ENCODE measurements at regions not wholly inside any gene's neighbourhood (a gene's known extent, or its start where the extent isn't known, plus 50 kb on each side); places are given as distances from the start of the nearest gene placed in this dataset.
"Not testable (repeated sequence)": the region's sequence is repeated elsewhere in the genome, so short reads cannot be mapped to it uniquely, and the experiment has no call there.

GRCh38 chr2:59282374-59283057, 1041.4 kb upstream of the FANCL start:
- no peak for DNase-seq (ENCODE audit: low read depth in 3 of 3)

DNA sequence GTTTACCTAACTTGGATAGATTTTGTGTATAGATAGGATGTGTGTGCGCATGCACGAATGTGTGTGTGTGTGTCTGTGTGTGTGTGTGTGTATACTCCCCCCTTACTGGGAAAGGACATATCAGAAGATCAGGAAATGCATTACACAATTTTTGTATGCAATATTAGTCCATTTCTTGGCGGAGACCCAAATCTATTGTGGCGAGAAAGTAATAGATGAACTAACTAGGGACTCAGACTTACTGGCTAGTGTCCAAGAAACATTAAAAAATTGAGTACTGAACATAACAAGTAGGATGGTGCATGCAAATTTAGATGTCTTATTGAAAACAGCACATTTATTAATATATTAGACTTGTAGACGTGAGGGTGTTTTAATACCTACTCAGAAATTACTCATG, 1036.5 kb upstream of the FANCL start:
- no peak for DNase-seq (ENCODE audit: low read depth in 3 of 3)

- no peak for DNase-seq (ENCODE audit: low read depth in 3 of 3)
Observed at GRCh38 chr2:59276917-59277316, 1035.8 kb upstream of the FANCL start.

GRCh38 chr2:59276033-59276432, 1034.9 kb upstream of the FANCL start:
- no peak for DNase-seq (ENCODE audit: low read depth in 3 of 3)

DNA sequence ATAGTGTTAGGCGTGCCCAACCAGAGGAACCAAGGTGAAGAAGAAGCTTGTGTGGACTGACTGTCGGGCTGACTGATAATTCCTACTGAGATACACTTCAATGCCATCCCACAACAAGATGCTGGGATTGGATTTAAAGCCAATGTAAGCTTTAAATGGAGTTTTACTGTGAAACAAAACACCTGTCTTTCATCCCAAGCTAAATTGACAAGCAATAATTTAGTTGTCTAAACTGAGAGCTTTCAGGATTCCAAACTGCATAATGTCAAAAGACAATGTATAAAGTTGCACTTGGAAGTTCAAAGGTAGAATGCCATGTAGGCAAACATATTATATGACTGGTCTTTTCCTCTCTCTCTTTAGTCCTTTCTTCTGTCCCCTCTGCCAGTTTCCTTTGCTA, 1025.3 kb upstream of the FANCL start:
- no peak for DNase-seq (ENCODE audit: low read depth in 3 of 3)

- DNase-seq (ENCODE audit: low read depth in 3 of 3): no peak
Observed at GRCh38 chr2:59259913-59260312, 1018.8 kb upstream of the FANCL start.

- no peak for DNase-seq (ENCODE audit: low read depth in 3 of 3)
Observed at GRCh38 chr2:59256290-59256689, 1015.2 kb upstream of the FANCL start.

- DNase-seq (ENCODE audit: low read depth in 3 of 3): no peak
Observed at GRCh38 chr2:59254279-59254678, 1013.2 kb upstream of the FANCL start.

GRCh38 chr2:59250307-59250677, 1009.2 kb upstream of the FANCL start:
- DNase-seq (ENCODE audit: low read depth in 3 of 3): no peak

DNA sequence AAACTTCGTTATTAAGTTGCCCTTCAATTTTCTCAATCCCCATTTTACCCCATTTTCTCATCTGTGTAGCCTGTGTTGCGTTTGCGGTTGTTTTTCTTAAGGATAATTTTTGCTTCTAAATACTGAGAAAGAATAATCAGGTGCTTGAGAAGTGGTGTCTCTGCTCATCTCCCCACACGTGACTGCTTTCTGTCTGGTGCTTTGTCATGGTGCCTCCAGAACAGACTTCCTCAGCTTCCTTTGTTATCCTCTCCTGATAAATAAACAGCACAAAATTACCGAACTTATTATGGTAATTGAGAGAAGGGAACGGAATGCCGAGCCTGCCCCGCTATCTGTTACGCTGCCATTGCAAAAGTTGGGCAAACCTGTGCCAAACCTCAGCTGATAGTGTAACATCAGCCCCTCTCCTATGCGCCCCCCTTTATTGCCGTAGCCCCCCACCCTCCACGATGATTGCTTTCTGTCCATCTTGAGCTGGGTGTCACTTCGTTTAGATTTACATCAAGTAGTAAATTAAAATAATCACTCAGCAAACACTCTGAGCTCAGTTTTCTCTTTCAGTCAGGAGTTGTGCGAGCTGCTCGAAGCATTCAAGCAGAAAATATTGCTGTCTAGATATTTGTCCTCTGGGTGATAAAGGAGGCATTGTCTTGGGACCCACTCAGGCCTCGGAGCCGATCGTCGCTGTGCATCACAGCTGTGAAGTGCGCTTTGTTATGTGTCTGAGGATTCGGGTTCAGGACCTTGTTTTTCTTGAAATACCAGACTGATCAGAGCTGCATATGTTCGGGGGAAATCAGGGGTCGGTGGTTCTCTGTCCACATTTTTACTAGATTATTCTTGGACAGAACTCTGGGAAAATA, 1008.5 kb upstream of the FANCL start:
- DNase-seq (ENCODE audit: low read depth in 3 of 3): no peak

GRCh38 chr2:59239146-59239545, 998.0 kb upstream of the FANCL start:
- DNase-seq (ENCODE audit: low read depth in 3 of 3): no peak

DNA sequence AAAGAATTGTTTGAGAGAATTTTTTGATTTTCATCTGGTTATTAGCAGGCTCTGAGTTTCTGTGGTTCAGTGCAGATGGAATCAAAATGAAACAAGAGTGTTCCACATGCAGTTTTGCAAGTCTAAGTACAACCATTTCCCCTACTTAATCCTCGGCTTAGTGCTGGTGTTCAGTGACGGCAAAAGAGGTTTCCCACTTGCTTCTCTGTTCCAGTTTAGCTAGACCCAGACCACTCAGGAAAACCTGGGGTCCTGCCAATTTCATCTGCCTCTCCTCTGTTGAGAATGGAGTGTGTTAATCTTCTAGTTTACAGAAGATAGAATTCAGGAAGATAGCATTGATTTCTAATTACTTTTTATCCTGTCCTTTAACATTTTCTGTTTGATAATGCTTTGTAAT, 996.2 kb upstream of the FANCL start:
- DNase-seq (ENCODE audit: low read depth in 3 of 3): no peak

- no peak for DNase-seq (ENCODE audit: low read depth in 3 of 3)
Observed at GRCh38 chr2:59236723-59237122, 995.6 kb upstream of the FANCL start.

- DNase-seq (ENCODE audit: low read depth in 3 of 3): no peak
Observed at GRCh38 chr2:59233920-59234319, 992.8 kb upstream of the FANCL start.

DNA sequence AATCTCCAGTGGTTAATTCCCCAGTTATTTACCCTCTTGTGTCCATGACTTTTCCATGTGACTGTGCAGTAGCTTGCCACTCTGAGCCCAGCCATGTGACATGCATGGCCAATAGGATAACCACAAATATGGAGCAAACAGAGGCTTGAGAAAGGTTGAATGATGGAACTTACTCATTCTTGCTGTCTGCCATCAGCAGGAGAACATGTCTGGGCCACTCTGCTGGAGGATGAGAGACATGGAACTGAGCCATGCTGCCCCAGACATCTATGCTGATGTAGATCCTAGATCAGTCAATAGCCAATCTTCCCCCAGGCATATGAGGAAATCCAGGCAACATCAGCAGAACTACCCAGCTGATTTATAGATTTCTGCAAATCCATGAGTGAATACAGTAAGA, 992.3 kb upstream of the FANCL start:
- DNase-seq (ENCODE audit: low read depth in 3 of 3): no peak

DNA sequence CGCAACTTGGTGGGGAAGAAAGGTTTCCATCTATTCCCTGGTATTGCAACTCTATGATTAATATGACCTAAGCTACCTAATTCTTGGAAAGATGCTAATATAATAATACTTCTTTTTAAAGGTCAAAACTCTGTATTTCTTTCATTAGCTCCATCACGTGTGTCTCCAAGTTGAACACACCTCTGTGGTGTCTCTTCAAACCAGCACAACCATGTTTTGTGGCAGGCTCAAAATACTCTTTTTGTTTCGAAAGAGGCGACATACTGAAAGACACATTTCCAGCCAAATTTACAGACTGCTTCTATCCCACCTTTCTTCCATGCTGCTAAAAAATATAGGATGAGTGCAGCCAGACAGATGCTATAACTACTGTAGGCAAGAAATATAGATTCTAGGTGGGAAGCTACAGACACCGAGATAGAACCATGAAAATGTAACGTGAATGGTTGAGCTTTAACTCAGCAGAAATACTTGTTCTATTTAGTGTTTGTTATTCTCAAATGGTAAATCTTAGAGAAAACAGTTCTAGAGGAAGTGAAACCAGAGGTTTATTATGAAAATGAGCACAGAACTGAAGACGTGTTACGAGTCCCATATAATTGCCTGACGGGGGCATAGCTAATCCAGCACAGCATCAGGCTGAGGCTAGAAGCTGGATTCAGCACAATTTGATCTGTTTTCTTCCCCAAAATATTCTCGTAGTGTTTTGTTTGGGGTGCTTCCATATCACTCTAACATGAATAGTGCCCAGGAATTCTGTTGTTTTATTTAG, 991.5 kb upstream of the FANCL start:
- DNase-seq (ENCODE audit: low read depth in 3 of 3): no peak

DNA sequence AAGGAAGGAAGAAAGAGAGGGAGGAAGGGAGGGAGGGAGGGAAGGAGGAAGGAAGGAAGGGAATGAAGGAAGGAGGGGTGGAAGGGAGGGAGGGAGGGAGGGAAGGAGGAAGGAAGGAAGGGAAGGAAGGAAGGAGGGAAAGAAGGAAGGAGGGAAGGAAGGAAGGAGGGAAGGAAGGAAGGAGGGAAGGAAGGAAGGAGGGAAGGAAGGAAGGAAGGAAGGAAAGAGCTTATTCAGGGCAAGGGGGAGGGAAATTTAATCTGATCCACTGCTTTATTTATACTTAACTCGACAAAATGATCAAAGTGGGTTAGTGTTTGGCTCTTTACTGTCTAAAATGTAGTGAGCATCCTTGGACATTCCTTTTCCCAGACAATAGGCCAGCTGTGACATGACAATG, 985.2 kb upstream of the FANCL start:
- DNase-seq (ENCODE audit: low read depth in 3 of 3): not testable (repeated sequence)

DNA sequence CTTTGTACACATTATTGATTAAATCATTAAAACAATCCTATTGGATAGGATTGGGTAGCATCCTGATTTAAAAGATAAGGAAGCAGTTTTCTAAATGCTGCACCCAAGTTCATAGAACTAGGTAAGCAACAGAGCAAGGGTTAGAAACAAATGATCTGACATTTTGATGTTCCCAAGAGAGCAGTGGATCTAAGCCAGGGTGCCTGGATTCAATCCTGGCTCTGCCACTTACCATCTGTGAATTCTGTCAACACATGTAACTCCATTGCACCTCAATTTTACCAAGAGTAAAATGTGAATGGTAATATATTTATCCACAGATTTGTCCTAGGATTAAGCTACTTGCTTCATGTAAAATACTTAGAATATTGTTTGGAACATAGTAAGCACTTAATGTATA, 982.6 kb upstream of the FANCL start:
- DNase-seq (ENCODE audit: low read depth in 3 of 3): no peak

DNA sequence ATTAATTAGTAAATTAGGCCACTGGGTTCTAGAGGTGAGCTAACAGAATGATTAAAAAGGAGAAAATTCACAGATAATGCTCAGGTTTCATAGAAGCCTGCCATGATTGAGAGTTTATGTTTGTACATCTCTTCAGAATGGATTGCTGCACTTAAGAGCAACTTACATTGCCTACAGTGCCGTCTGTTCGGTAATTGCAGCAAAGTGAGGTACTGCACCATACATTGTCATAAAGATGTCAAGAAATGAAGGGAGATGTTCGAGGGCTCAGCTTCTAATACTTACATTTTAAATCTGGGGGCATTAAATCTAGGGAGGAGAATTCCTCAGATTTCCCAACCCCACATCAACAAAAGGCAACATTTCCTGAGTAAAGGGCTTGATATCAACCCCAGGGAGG, 976.2 kb upstream of the FANCL start:
- no peak for DNase-seq (ENCODE audit: low read depth in 3 of 3)

GRCh38 chr2:59206361-59206760, 965.2 kb upstream of the FANCL start:
- no peak for DNase-seq (ENCODE audit: low read depth in 3 of 3)

DNA sequence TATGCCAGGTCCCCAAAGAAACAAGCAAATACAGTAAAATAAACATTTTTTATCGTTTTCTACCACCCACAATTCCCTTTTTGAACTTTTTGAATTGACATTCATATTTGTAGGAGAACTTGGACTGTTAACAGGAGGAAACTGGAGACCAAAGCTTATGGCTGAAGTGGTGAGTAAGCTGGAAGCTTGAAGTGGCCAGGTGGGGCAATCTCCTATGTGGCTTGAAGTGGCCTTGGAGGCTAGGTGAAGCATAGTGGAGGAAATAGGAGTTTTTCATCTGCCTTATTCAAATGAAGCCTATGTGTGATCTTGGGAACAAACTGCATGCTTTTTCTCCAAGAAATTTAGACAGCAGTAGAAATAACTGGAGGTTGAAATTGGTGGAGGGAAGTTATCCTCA, 962.9 kb upstream of the FANCL start:
- no peak for DNase-seq (ENCODE audit: low read depth in 3 of 3)

DNA sequence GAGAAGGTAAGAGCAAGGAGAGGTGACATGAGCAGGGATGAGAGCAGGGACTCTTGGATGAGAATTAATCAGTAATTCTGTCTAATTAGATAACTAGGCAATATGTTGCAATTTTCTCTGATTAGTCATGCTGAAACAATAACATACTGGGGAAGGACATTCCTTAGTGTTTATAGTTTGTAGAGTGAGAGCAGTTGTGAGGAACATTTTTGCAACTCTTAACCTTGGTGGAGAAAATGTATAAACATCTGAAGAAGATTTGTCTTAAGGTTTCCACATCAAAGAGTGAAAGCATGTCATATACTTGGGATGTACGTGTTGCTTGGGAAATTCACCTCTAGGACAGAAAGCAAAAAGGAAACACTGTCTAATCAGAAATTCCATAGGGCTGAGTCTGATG, 955.4 kb upstream of the FANCL start:
- DNase-seq (ENCODE audit: low read depth in 3 of 3): no peak

DNA sequence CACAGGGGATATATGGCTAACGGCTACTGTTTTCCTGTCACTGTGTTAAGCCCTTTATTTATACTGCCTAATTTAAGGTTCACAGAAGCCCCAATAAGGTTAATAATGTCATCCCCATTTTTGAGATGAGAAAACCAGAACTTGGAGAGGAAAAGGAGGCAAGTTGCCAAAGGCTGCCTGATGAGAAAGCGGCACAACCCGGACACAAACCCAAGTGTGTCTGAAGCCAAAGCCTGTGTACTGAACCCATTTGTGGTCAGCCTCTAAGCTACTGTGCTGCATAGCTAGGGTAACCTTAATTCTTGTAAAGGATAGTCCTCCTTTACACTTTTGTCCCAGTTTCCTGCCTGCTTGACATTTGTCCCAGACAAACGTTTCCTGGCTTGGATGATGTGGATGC, 954.7 kb upstream of the FANCL start:
- DNase-seq (ENCODE audit: low read depth in 3 of 3): no peak
